ENCODE measurements at regions not wholly inside any gene's neighbourhood (a gene's known extent, or its start where the extent isn't known, plus 50 kb on each side); places are given as distances from the start of the nearest gene placed in this dataset.
A peak's percentile ranks its signal among the peaks of the same experiment; 100 is the strongest.
"Not testable (repeated sequence)": the region's sequence is repeated elsewhere in the genome, so short reads cannot be mapped to it uniquely, and the experiment has no call there.

- DNase-seq (ENCODE audit: extremely low read depth, insufficient read length), result no peak
- Histone ChIP-seq H3K36me3 (ENCODE audit: control insufficient read depth, insufficient read depth, low read length) (no peaks in the 10 kb centered on the region), H3K4me3 (replicated peaks; ENCODE audit: low read depth, low read length) (no peak overlapping the region), H3K27me3 (replicated peaks; ENCODE audit: control insufficient read depth, insufficient read depth, low read length) (no peaks in the 10 kb centered on the region; the same call in none of the 2 replicates)
- TF ChIP-seq, protein P1, sequence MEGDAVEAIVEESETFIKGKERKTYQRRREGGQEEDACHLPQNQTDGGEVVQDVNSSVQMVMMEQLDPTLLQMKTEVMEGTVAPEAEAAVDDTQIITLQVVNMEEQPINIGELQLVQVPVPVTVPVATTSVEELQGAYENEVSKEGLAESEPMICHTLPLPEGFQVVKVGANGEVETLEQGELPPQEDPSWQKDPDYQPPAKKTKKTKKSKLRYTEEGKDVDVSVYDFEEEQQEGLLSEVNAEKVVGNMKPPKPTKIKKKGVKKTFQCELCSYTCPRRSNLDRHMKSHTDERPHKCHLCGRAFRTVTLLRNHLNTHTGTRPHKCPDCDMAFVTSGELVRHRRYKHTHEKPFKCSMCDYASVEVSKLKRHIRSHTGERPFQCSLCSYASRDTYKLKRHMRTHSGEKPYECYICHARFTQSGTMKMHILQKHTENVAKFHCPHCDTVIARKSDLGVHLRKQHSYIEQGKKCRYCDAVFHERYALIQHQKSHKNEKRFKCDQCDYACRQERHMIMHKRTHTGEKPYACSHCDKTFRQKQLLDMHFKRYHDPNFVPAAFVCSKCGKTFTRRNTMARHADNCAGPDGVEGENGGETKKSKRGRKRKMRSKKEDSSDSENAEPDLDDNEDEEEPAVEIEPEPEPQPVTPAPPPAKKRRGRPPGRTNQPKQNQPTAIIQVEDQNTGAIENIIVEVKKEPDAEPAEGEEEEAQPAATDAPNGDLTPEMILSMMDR (IDR thresholded peaks at IDR 0.05; ENCODE audit: insufficient read depth, low read length, poor library complexity, severe bottlenecking), result peak; percentile 47
Observed at GRCh38 chr11:69912911-69913451, 93.8 kb upstream of the FGF3 start.

- no peak overlapping the region for H3K4me3 ChIP-seq (replicated peaks; ENCODE audit: low read depth, low read length)
- no peaks in the 10 kb centered on the region; the same call in none of the 2 replicates for H3K27me3 ChIP-seq (replicated peaks; ENCODE audit: control insufficient read depth, insufficient read depth, low read length)
- DNase-seq (ENCODE audit: extremely low read depth, insufficient read length), result no peak
- TF ChIP-seq, protein P1 (IDR thresholded peaks at IDR 0.05; ENCODE audit: insufficient read depth, low read length, poor library complexity, severe bottlenecking), result no peak
- H3K36me3 ChIP-seq (ENCODE audit: control insufficient read depth, insufficient read depth, low read length), result no peaks in the 10 kb centered on the region
Observed at GRCh38 chr11:69913591-69914285, 94.5 kb upstream of the FGF3 start.

DNA sequence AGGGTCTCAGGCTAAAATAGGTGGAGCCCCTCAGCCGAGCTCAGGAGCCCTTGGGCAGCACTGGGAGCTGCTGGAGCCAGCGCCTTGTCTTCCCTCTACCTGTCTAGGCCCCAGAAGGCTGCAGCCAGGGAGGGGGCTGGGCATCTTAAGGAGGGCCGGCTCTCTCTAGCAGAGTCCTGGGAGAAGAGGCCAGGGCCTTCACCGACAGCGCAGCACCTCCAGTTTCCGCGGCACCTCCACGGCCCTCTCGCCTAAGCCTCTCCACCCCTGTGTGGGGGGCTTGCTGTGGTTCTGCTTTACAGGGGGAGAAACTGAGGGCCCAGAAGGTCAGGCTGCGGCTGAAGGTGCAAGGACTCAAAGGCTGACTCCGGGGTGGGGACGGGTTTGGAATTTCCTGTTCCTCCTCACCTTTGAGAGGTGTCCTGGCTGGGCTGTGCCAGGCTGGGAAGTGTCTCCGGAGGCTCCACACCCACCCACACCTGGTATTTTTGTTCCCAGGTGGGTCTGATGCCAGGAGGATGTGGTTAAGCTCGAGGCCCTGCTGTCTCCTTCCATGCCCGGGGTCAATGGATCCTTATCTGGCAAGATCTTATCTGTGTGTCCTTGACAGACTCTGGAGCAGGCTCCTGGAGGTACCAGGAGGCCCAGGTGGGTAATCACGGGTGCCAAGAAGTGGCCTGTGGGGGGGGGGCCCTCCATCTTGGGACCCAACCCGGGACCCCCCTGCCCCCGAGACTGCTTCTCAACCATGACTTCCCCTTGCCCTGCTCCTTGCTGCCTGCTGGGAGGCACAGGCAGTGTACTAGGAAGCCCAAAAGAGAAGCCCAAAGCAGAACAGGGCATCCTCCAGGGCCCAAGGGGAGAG, 95.3 kb upstream of the FGF3 start:
- TF ChIP-seq, protein P1 (IDR thresholded peaks at IDR 0.05; ENCODE audit: insufficient read depth, low read length, poor library complexity, severe bottlenecking), result no peak
- Histone ChIP-seq H3K27me3 (replicated peaks; ENCODE audit: control insufficient read depth, insufficient read depth, low read length) (no peaks in the 10 kb centered on the region; the same call in none of the 2 replicates), H3K36me3 (ENCODE audit: control insufficient read depth, insufficient read depth, low read length) (no peaks in the 10 kb centered on the region), H3K4me3 (replicated peaks; ENCODE audit: low read depth, low read length) (no peak overlapping the region)
- DNase-seq (ENCODE audit: extremely low read depth, insufficient read length), result no peak

- TF ChIP-seq, protein P1 (IDR thresholded peaks at IDR 0.05; ENCODE audit: insufficient read depth, low read length, poor library complexity, severe bottlenecking), result no peak
- Histone ChIP-seq H3K27me3 (replicated peaks; ENCODE audit: control insufficient read depth, insufficient read depth, low read length) (no peaks in the 10 kb centered on the region; the same call in 1 of the 2 replicates), H3K4me3 (replicated peaks; ENCODE audit: low read depth, low read length) (no peak overlapping the region), H3K36me3 (ENCODE audit: control insufficient read depth, insufficient read depth, low read length) (no peaks in the 10 kb centered on the region)
- no peak for DNase-seq (ENCODE audit: extremely low read depth, insufficient read length)
Observed at GRCh38 chr11:69915151-69915500, 95.9 kb upstream of the FGF3 start.

GRCh38 chr11:69915501-69916250, 96.5 kb upstream of the FGF3 start:
- Histone ChIP-seq H3K27me3 (replicated peaks; ENCODE audit: control insufficient read depth, insufficient read depth, low read length) (no peaks in the 10 kb centered on the region; the same call in 1 of the 2 replicates), H3K36me3 (ENCODE audit: control insufficient read depth, insufficient read depth, low read length) (no peaks in the 10 kb centered on the region), H3K4me3 (replicated peaks; ENCODE audit: low read depth, low read length) (no peak overlapping the region)
- TF ChIP-seq, protein P1 (IDR thresholded peaks at IDR 0.05; ENCODE audit: insufficient read depth, low read length, poor library complexity, severe bottlenecking), result peak; percentile 71
- no peak for DNase-seq (ENCODE audit: extremely low read depth, insufficient read length)

DNA sequence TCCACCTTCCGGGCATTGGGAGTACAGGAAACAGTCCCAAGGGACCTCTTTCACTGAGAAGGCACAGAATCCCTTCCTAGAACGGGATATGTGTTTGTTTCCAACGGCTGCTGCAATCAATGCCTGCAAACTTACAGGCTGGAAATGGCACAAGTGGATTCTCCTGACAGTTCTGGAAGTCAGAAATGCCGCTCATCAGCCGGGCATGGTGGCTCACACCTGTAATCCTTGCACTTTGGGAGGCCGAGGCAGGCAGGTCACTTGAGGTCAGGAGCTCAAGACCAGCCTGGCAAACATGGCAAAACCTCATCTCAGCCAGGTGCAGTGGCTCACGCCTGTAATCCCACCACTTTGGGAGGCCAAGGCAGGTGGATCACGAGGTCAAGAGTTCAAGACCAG, 97.0 kb upstream of the FGF3 start:
- H3K36me3 ChIP-seq (ENCODE audit: control insufficient read depth, insufficient read depth, low read length); DNase-seq (ENCODE audit: extremely low read depth, insufficient read length); H3K27me3 ChIP-seq (replicated peaks; ENCODE audit: control insufficient read depth, insufficient read depth, low read length); H3K4me3 ChIP-seq (replicated peaks; ENCODE audit: low read depth, low read length): not testable (repeated sequence)
